K562 (cell line): ENCODE measurements at regions not wholly inside any gene's neighbourhood (a gene's known extent, or its start where the extent isn't known, plus 50 kb on each side); places are given as distances from the start of the nearest gene placed in this dataset.

Experiments used
- ATAC-seq: fragments of 200-7000 bp; cut with Tn5 transposase; 3 replicates; pipeline ENCODE4 v1.9.1; 2020; ENCODE audit warnings: moderate library complexity
- BruUV-seq: library from RNA; stranded (reverse); fragments of 400-500 nt; replicated peaks from 2 replicates; lab custom pipeline; 2021; lab: Mats Ljungman, UMichigan
- CTCF ChIA-PET: fragments of 300-600 bp; formaldehyde crosslinking; extraction: SDS; loops from one replicate; lab custom pipeline; 2021; ENCODE audit warnings: low intra/inter-chr PET ratio; lab: Yijun Ruan, JAX
- POLR2A ChIA-PET: fragments of 300-600, 350-650 bp; sonication (Branson Sonifier 250); formaldehyde crosslinking; extraction: SDS; loops from one replicate; lab custom pipeline; 2021; ENCODE audit warnings: antibody characterized with exemption, inconsistent platforms; lab: Yijun Ruan, JAX
- DNase-seq, 4 experiments: peaks; one replicate each; pipeline versions ENCODE4 v3.0.0 to v3.0.0-alpha.2; 2011 to 2018; ENCODE audit warnings: low spot score in 3 of 4, mixed read lengths in 3 of 4; ENCODE audit errors: extremely low read depth in 1 of 4
- FAIRE-seq: peaks from 2 replicates; lab custom pipeline; 2011; peaks lifted over from hg19 to GRCh38; lab: Jason Lieb, UNC
- H2AFZ ChIP-seq: 2 replicates; pipeline ENCODE4 v1.6.0; 2011; ENCODE audit warnings: low read depth, low read length, control low read depth, inconsistent platforms
- H3K27ac ChIP-seq: fragments of 200-600 bp; 3 replicates; pipeline ENCODE4 v1.8.0; 2011; ENCODE audit warnings: low read depth, mild to moderate bottlenecking, control low read depth, inconsistent platforms, low read length, moderate library complexity, mixed read lengths; ENCODE audit errors: extremely low read depth
- H3K27me3 ChIP-seq, 2 experiments: fragments of 300-600 bp in 1 of 2; 2 replicates in 1 of 2; 3 replicates in 1 of 2; pipeline versions ENCODE4 v1.6.0 to v1.8.0; 2011; ENCODE audit warnings: inconsistent platforms in 2 of 2, low read length in 2 of 2, mild to moderate bottlenecking in 1 of 2, mixed read lengths in 1 of 2, moderate library complexity in 1 of 2; ENCODE audit not compliant: control insufficient read depth in 2 of 2, insufficient read depth in 2 of 2
- H3K36me3 ChIP-seq: fragments of 300-600 bp; 3 replicates; pipeline ENCODE4 v1.8.0; 2011; ENCODE audit warnings: mild to moderate bottlenecking, low read length, inconsistent platforms; ENCODE audit not compliant: control insufficient read depth, insufficient read depth
- H3K4me1 ChIP-seq, 2 experiments: fragments of 200-600 bp in 1 of 2; replicated peaks in 1 of 2; 2 replicates in 1 of 2; 3 replicates in 1 of 2; pipeline versions ENCODE4 v1.5.1 to v1.8.0; 2011; ENCODE audit warnings: inconsistent platforms in 2 of 2, low read length in 2 of 2, mild to moderate bottlenecking in 1 of 2, mixed read lengths in 1 of 2, moderate library complexity in 1 of 2; ENCODE audit not compliant: control insufficient read depth in 2 of 2, insufficient read depth in 2 of 2
- H3K4me2 ChIP-seq: 2 replicates; pipeline ENCODE4 v1.6.1; 2011; ENCODE audit warnings: low read length, control low read depth, inconsistent platforms, mixed read lengths; ENCODE audit not compliant: insufficient read depth
- H3K4me3 ChIP-seq: fragments of 200-600 bp; sonication (generic), shearing (Covaris generic); 2 replicates; pipeline ENCODE4 v1.5.1; 2016; ENCODE audit warnings: control low read depth, inconsistent platforms
- H3K79me2 ChIP-seq: fragments of 200-600 bp; 3 replicates; pipeline ENCODE4 v1.8.0; 2011; ENCODE audit warnings: low read length, inconsistent platforms; ENCODE audit not compliant: control insufficient read depth, insufficient read depth
- H3K9ac ChIP-seq, 2 experiments: 2 replicates each; pipeline versions ENCODE4 v1.6.0 to v1.6.1; 2011; ENCODE audit warnings: low read depth in 2 of 2, low read length in 2 of 2, control low read depth in 1 of 2, inconsistent platforms in 1 of 2, mild to moderate bottlenecking in 1 of 2, mixed read lengths in 1 of 2; ENCODE audit not compliant: insufficient read depth in 1 of 2
- H3K9me1 ChIP-seq: one replicate; pipeline ENCODE4 v1.6.0; 2011; ENCODE audit warnings: inconsistent platforms, mild to moderate bottlenecking, low read length, moderate library complexity; ENCODE audit not compliant: control insufficient read depth, insufficient read depth
- H3K9me3 ChIP-seq: replicated peaks from 2 replicates; pipeline ENCODE4 v1.5.1; 2011; ENCODE audit warnings: low read depth, low read length, inconsistent platforms; ENCODE audit not compliant: control insufficient read depth, insufficient read depth
- H4K20me1 ChIP-seq: replicated peaks from 2 replicates; pipeline ENCODE4 v1.6.1; 2011; ENCODE audit warnings: low read length, inconsistent platforms, mixed read lengths; ENCODE audit not compliant: control insufficient read depth, insufficient read depth
- ASH1L ChIP-seq: fragments of 450-650 bp; IDR thresholded peaks from 2 replicates; pipeline ENCODE4 v1.6.1; 2018; ENCODE audit warnings: borderline replicate concordance, mild to moderate bottlenecking, low read depth; ENCODE audit not compliant: partially characterized antibody
- CHD1 ChIP-seq: fragments of 200-600 bp; sonication (generic); IDR thresholded peaks from one replicate; pipeline ENCODE4 v1.6.1; 2012; ENCODE audit warnings: mild to moderate bottlenecking, moderate library complexity, low read length, inconsistent platforms
- FOXJ2 ChIP-seq: fragments of 200-800 bp; sonication (Bioruptor generic); IDR thresholded peaks from 2 replicates; pipeline ENCODE4 v1.6.1; 2016; ENCODE audit warnings: missing genetic modification characterization, missing compliant biosample characterization
- GTF2A2 ChIP-seq: IDR thresholded peaks from 2 replicates; pipeline ENCODE4 v1.6.1; 2016; ENCODE audit warnings: mild to moderate bottlenecking, missing genetic modification characterization, missing compliant biosample characterization
- GTF3C2 ChIP-seq: IDR thresholded peaks from 3 replicates; pipeline ENCODE4 v1.6.1; 2011; ENCODE audit warnings: borderline replicate concordance, mild to moderate bottlenecking, moderate library complexity; ENCODE audit not compliant: insufficient read length; ENCODE audit errors: extremely low read depth
- HLTF ChIP-seq: fragments of 450-650 bp; IDR thresholded peaks from 2 replicates; pipeline ENCODE4 v1.6.1; 2016
- HNRNPH1 ChIP-seq: fragments of 200-400 bp; formaldehyde crosslinking; optimal IDR thresholded peaks from 2 replicates; pipeline ENCODE3; 2017; ENCODE audit warnings: low read depth, mild to moderate bottlenecking, low read length, moderate library complexity
- HNRNPK ChIP-seq: fragments of 200-400 bp; formaldehyde crosslinking; IDR thresholded peaks from one replicate; pipeline ENCODE4 v1.6.1; 2018; ENCODE audit warnings: mild to moderate bottlenecking, low read depth, low read length; ENCODE audit not compliant: poor library complexity, severe bottlenecking
- LCOR ChIP-seq: sonication (generic); formaldehyde crosslinking; IDR thresholded peaks from 2 replicates; pipeline ENCODE4 v1.8.0; 2022; ENCODE audit warnings: mild to moderate bottlenecking, missing genetic modification reagents
- MYNN ChIP-seq, 2 experiments: sonication (generic); formaldehyde crosslinking in 1 of 2; IDR thresholded peaks; 2 replicates each; pipeline versions ENCODE4 v1.5.0 to v1.6.1; 2016 to 2020; ENCODE audit warnings: antibody characterized with exemption in 1 of 2, missing genetic modification reagents in 1 of 2
- NFIC ChIP-seq: fragments of 450-650 bp; IDR thresholded peaks from 2 replicates; pipeline ENCODE4 v1.6.1; 2017; ENCODE audit warnings: mild to moderate bottlenecking, inconsistent platforms
- SMC3 ChIP-seq: conservative IDR thresholded peaks from 2 replicates; pipeline ENCODE4 v1.6.1; 2011; ENCODE audit warnings: low read depth, low read length, improper control_type of control experiment; ENCODE audit not compliant: insufficient read depth
- SRSF1 ChIP-seq: fragments of 200-400 bp; formaldehyde crosslinking; IDR thresholded peaks from 2 replicates; pipeline ENCODE4 v1.6.1; 2017; ENCODE audit warnings: mild to moderate bottlenecking, low read depth, low read length, moderate library complexity
- ZNF395 ChIP-seq: fragments of 200-800 bp; sonication (Bioruptor generic); IDR thresholded peaks from 2 replicates; pipeline ENCODE4 v1.6.1; 2017; ENCODE audit warnings: missing genetic modification characterization, missing compliant biosample characterization
- WGBS: fragments of 100-300 bp; shearing (Covaris generic); methylation state at CpG from one replicate; pipeline ENCODE4 v1.1.6; 2016; ENCODE audit warnings: low coverage, mixed read lengths; ENCODE audit not compliant: insufficient coverage; ENCODE audit errors: missing lambda C conversion rate; 5-methylcytosine and 5-hydroxymethylcytosine counted together
- in situ Hi-C: fragments of 300-500 bp; cut with MboI; formaldehyde crosslinking; loops from 4 replicates; pipeline ENCODE4 v1.15.0; 2018; ENCODE audit warnings: inconsistent platforms, mixed read lengths
- intact Hi-C: fragments of 100-400 bp; cut with micrococcal nuclease; formaldehyde crosslinking; loops from 2 replicates; pipeline ENCODE4 v1.14.2; 2022
- TF ChIP-seq, protein P1 (sequence below): sonication (generic); formaldehyde crosslinking; IDR thresholded peaks from 2 replicates; pipeline ENCODE4 v1.8.1; 2023; ENCODE audit warnings: mild to moderate bottlenecking, missing genetic modification reagents
- TF ChIP-seq, protein P2 (sequence below): fragments of 200-800 bp; sonication (Bioruptor generic); IDR thresholded peaks from 2 replicates; pipeline ENCODE4 v1.6.1; 2017; ENCODE audit warnings: missing genetic modification characterization, missing compliant biosample characterization

DNA sequence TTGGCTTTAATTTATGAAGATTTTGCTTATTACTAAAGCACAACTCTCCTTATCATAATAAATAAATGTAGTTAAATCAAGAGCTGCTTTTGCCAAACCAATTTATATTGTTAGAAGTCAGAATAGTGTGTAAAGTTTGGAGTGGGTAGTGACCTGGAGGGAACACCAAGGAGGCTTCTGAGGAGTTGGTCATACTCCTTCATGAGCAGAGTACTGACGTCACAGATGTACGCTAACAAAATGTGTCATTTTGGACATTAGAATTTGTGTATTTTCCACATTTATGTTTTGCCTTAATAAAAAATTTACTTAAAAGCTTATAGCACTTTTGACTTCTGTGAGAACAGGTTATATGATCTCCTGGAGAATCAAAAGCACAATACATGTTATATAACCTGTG, 953.5 kb upstream of the INTU start:
- no peak overlapping the region for H3K4me3 ChIP-seq
- ChIA-PET POLR2A (interaction anchor here (1.2 kb wide), 1 partner anchor 276 kb away, joined by 3 read pairs; no protein-coding TSS in a partner anchor), CTCF (no interaction called here)
- 67% methylated on average over 2 of the region's 2 CpGs for WGBS
- H3K36me3 ChIP-seq = peaks cover 39% of the 10 kb centered on the region
- H3K9ac ChIP-seq = no peak overlapping the region
- H2AFZ ChIP-seq = no peak overlapping the region
- intact Hi-C loops = no loop called here
- DNase-seq (no peak), FAIRE-seq (no peak), ATAC-seq (peak; percentile 53; the same call in 1 of the 3 replicates)
- H3K9me1 ChIP-seq = no peaks in the 10 kb centered on the region
- H3K4me2 ChIP-seq = no peak overlapping the region
- H3K9me3 ChIP-seq = no peaks in the 10 kb centered on the region
- BruUV-seq = no TSS peak
- in situ Hi-C loops = no loop called here
- H3K27me3 ChIP-seq = no peaks in the 10 kb centered on the region
- H3K27ac ChIP-seq = no peak overlapping the region
- no peaks in the 10 kb centered on the region for H4K20me1 ChIP-seq
- 0 out of 5 replicates have a peak, but pooled peaks cover 0 to 3% of the 10 kb centered on the region in 2 experiments for H3K4me1 ChIP-seq
- peaks cover 94% of the 10 kb centered on the region for H3K79me2 ChIP-seq
- no peak for TF ChIP-seq LCOR (CRISPR knock-in tag)
- TF ChIP-seq, protein P1, sequence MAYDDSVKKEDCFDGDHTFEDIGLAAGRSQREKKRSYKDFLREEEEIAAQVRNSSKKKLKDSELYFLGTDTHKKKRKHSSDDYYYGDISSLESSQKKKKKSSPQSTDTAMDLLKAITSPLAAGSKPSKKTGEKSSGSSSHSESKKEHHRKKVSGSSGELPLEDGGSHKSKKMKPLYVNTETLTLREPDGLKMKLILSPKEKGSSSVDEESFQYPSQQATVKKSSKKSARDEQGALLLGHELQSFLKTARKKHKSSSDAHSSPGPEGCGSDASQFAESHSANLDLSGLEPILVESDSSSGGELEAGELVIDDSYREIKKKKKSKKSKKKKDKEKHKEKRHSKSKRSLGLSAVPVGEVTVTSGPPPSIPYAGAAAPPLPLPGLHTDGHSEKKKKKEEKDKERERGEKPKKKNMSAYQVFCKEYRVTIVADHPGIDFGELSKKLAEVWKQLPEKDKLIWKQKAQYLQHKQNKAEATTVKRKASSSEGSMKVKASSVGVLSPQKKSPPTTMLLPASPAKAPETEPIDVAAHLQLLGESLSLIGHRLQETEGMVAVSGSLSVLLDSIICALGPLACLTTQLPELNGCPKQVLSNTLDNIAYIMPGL (CRISPR knock-in tag) = no peak
- TF ChIP-seq, protein P2, sequence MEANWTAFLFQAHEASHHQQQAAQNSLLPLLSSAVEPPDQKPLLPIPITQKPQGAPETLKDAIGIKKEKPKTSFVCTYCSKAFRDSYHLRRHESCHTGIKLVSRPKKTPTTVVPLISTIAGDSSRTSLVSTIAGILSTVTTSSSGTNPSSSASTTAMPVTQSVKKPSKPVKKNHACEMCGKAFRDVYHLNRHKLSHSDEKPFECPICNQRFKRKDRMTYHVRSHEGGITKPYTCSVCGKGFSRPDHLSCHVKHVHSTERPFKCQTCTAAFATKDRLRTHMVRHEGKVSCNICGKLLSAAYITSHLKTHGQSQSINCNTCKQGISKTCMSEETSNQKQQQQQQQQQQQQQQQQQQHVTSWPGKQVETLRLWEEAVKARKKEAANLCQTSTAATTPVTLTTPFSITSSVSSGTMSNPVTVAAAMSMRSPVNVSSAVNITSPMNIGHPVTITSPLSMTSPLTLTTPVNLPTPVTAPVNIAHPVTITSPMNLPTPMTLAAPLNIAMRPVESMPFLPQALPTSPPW (CRISPR knock-in tag) = no peak
- no peak for TF ChIP-seq MYNN (IDR thresholded peaks at IDR 0.05)
- TF ChIP-seq MYNN (CRISPR knock-in tag; IDR thresholded peaks at IDR 0.05) = no peak
- no peak for TF ChIP-seq GTF2A2 (tag)
- no peak for TF ChIP-seq NFIC
- no peak for TF ChIP-seq ZNF395
- no peak for TF ChIP-seq CHD1
- TF ChIP-seq SRSF1 = no peak
- TF ChIP-seq GTF3C2 = no peak
- no peak for TF ChIP-seq FOXJ2 (tag)
- no peak for TF ChIP-seq SMC3
- no peak for TF ChIP-seq HLTF
- TF ChIP-seq HNRNPH1 = no peak
- TF ChIP-seq ASH1L = no peak
- no peak for TF ChIP-seq HNRNPK
